ENCODE measurements at regions not wholly inside any gene's neighbourhood (a gene's known extent, or its start where the extent isn't known, plus 50 kb on each side); places are given as distances from the start of the nearest gene placed in this dataset.

DNA sequence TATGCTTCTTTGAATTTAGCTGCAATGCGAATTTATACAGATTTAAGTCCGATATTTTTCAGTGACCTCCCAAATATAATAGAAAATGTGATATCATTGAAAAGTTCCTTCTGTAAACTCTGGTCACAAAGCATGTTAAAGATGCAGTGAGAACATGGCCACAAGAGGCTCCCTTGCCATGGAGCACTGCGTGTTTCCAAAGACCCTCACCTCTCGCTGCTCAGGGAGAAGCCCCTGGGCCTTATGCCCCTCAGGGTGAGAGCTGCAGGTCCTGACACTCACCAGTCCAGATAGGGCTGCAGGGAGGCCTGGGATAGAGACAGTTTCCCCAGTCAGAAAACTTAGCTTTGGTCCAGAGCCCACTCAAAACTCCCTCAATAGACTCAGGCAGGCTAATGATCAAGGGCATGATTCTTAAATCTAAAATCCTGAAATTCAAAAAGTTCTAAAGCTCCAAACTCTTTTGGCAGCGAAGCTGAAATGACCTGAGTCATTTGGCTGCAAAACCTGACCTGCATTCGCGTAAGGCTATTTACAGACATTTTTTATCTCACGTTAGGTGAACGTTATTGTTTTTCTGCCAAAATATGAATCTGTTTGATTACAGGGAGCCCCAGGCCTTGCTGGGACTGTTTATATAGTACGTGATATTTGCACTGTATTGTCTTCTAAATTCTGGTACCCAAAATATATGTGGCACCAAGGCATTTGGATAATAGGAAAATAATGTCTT, 67.8 kb downstream of the CAPZA3 start:
- Histone ChIP-seq H2BK12ac (ENCODE audit: low read depth, low read length) (no peak overlapping the region), H3K56ac (replicated peaks; ENCODE audit: insufficient read length, low read depth, low read length) (no peak overlapping the region), H3K27me3 (replicated peaks in 1 of 4; ENCODE audit: control insufficient read depth in 3 of 4, extremely low read depth in 1 of 4, insufficient read depth in 3 of 4, low read length in 3 of 4) (no peaks in the 10 kb centered on the region), H3K79me2 (ENCODE audit: control insufficient read depth in 1 of 2, insufficient read depth in 2 of 2, low read length in 2 of 2) (no peaks in the 10 kb centered on the region), H3K4me2 (ENCODE audit: insufficient read depth in 1 of 2, low read depth in 2 of 2, low read length in 2 of 2) (no peak overlapping the region), H3K9ac (replicated peaks in 1 of 4; ENCODE audit: extremely low read depth in 1 of 4, low read depth in 3 of 4, low read length in 3 of 4) (no peak overlapping the region), H3K23me2 (ENCODE audit: low read depth, low read length) (no peaks in the 10 kb centered on the region), H3K4me1 (replicated peaks in 1 of 4; ENCODE audit: control insufficient read depth in 3 of 4, insufficient read depth in 4 of 4, low read length in 3 of 4) (peaks cover 0 to 3% (median 0%) of the 10 kb centered on the region in 4 experiments; a peak in 1 of 7 replicates), H3K14ac (ENCODE audit: insufficient read length) (no peak overlapping the region), H3K36me3 (ENCODE audit: control insufficient read depth in 2 of 4, insufficient read depth in 4 of 4, low read length in 3 of 4) (no peaks in the 10 kb centered on the region), H4K20me1 (replicated peaks in 1 of 2; ENCODE audit: control insufficient read depth in 1 of 2, insufficient read depth in 2 of 2, low read length in 2 of 2) (no peaks in the 10 kb centered on the region), H3K18ac (ENCODE audit: extremely low read depth, low read length) (no peak overlapping the region), H4K8ac (ENCODE audit: extremely low read depth, insufficient read depth, low read length) (no peak overlapping the region), H4K91ac (replicated peaks; ENCODE audit: insufficient read length, low read length) (no peak overlapping the region), H2BK5ac (ENCODE audit: low read depth, low read length) (no peak overlapping the region), H3K4ac (replicated peaks; ENCODE audit: insufficient read length, low read depth, low read length) (no peak overlapping the region), H2BK120ac (replicated peaks; ENCODE audit: low read depth, low read length) (no peak overlapping the region), H2AFZ (ENCODE audit: low read length) (no peak overlapping the region), H3K4me3 (ENCODE audit: extremely low read depth in 1 of 4, insufficient read depth in 2 of 4, low read depth in 3 of 4, low read length in 4 of 4) (no peak overlapping the region), H2BK20ac (ENCODE audit: low read length) (no peak overlapping the region), H2BK15ac (ENCODE audit: low read length) (no peak overlapping the region), H3K27ac (ENCODE audit: low read depth, low read length) (no peak overlapping the region), H3K9me3 (ENCODE audit: insufficient read depth in 2 of 2, low read depth in 1 of 2, low read length in 1 of 2) (peaks cover 0 to 2% of the 10 kb centered on the region in 2 experiments; a peak in 1 of 4 replicates), H3K23ac (ENCODE audit: insufficient read length) (no peak overlapping the region), H2AK5ac (ENCODE audit: low read depth, low read length) (no peak overlapping the region), H3K79me1 (ENCODE audit: low read depth, low read length) (no peaks in the 10 kb centered on the region), H4K5ac (ENCODE audit: insufficient read length, low read depth, low read length) (no peak overlapping the region)
- peak; percentile 19 to 49 for DNase-seq (ENCODE audit: low read depth in 1 of 2, low spot score in 2 of 2)
- POLR2A ChIA-PET (ENCODE audit: partially characterized antibody), result no interaction called here
- 83% methylated on average over 10 of the region's 10 CpGs; no CpG with 5 or more reads in 1 of the 2 experiments for WGBS, 2 experiments (ENCODE audit: extremely low coverage in 1 of 2, insufficient coverage in 1 of 2, insufficient read length in 1 of 2, insufficient replicate concordance in 2 of 2, low coverage in 1 of 2, low lambda C conversion rate in 2 of 2, missing lambda C conversion rate in 1 of 2)
- CTCF ChIA-PET (ENCODE audit: partially characterized antibody), result interaction anchor here (0.6 to 2.4 kb wide), 15 partner anchors 8 to 514 kb away, joined by 3 to 19 read pairs (median 4); no protein-coding TSS in a partner anchor
- FAIRE-seq, result peak; percentile 45
- TF ChIP-seq, protein P1, sequence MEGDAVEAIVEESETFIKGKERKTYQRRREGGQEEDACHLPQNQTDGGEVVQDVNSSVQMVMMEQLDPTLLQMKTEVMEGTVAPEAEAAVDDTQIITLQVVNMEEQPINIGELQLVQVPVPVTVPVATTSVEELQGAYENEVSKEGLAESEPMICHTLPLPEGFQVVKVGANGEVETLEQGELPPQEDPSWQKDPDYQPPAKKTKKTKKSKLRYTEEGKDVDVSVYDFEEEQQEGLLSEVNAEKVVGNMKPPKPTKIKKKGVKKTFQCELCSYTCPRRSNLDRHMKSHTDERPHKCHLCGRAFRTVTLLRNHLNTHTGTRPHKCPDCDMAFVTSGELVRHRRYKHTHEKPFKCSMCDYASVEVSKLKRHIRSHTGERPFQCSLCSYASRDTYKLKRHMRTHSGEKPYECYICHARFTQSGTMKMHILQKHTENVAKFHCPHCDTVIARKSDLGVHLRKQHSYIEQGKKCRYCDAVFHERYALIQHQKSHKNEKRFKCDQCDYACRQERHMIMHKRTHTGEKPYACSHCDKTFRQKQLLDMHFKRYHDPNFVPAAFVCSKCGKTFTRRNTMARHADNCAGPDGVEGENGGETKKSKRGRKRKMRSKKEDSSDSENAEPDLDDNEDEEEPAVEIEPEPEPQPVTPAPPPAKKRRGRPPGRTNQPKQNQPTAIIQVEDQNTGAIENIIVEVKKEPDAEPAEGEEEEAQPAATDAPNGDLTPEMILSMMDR (IDR thresholded peaks at IDR 0.05; ENCODE audit: control extremely low read depth in 1 of 3, insufficient read depth in 1 of 3, low read depth in 1 of 3, low read length in 3 of 3), result peak; percentile 30 to 59 (median 58); a peak in 3 of 4 replicates
- TF ChIP-seq SP2 (IDR thresholded peaks at IDR 0.05; ENCODE audit: low read length) (no peak), RAD21 (IDR thresholded peaks at IDR 0.05 in 1 of 2, conservative IDR thresholded peaks at IDR 0.05 in 1 of 2; ENCODE audit: low read depth in 2 of 2, low read length in 2 of 2) (peak; percentile 70 to 78)

Data from H1 (cell line).